Medulla oblongata (tissue), 1 donor: ENCODE measurements at regions not wholly inside any gene's neighbourhood (a gene's known extent, or its start where the extent isn't known, plus 50 kb on each side); places are given as distances from the start of the nearest gene placed in this dataset.
A peak's percentile ranks its signal among the peaks of the same experiment; 100 is the strongest.
"Not testable (repeated sequence)": the region's sequence is repeated elsewhere in the genome, so short reads cannot be mapped to it uniquely, and the experiment has no call there.

Source experiments
- DNase-seq: peaks from one replicate; pipeline ENCODE4 v3.0.0-alpha.2; 2015; ENCODE audit errors: extremely low spot score

- no peak for DNase-seq
These were observed 207.1 kb upstream of the ZNF32 start for GRCh38 chr10:43855667-43856210.

DNA sequence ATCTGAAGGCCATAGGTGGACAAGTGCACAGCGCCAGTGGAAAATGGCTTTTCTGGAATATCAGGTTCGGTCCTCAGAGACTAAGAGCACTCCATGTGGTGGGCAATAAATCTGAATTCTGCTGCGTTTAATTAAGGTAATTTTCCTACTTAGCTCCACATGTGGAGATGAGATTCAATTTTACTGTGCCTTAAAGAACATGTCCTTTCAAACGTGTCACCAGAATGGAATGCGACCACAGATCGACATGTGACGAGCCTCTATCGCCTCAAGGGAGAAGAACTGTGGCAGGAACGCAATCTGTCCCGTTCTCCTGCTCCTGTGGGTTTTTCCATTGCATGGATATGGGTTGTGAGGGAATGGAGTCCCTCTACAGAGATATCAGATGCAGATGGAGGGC lies 205.3 kb upstream of the ZNF32 start:
- no peak for DNase-seq

DNA sequence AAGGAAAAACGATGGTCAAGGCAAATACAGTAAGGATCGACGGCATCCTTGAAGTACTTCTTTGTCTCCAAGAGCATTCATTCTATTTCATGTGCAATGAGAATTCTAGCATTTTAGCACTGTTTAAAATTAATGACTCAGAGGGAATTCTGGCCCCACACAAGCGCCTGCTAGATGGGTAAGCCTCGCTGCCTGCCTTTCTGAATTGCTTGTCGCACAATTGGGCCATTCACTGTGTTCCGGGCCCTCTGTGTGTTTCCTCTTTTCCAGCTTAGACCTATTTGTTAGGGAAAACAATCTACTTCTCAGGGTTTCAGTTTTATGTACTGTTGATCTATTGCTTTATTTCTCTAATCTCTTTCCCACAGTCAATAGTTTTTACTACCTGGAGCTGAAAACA lies 204.7 kb upstream of the ZNF32 start:
- peak; percentile 36 for DNase-seq

- no peak for DNase-seq
These were observed 204.0 kb upstream of the ZNF32 start for GRCh38 chr10:43852644-43853214.

DNA sequence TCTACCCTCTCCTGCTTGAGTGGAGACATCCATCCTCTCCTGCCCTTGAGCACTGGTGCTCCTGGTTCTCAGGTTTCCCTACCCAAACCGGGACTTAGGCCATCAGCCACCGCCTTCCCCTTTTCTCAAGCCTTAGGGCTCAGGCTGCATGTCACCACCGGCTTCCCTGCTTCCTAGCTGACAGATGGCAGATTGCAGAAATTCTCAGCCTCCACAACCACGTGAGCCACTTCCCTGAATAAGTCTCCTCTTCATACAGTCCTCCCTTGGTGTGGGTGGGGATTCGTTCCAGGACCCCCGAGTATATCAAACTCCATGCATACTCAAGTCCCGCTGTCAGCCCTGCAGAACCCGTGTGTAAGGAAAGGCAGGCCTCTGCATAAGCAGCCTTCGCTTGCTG lies 203.5 kb upstream of the ZNF32 start:
- no peak for DNase-seq

DNA sequence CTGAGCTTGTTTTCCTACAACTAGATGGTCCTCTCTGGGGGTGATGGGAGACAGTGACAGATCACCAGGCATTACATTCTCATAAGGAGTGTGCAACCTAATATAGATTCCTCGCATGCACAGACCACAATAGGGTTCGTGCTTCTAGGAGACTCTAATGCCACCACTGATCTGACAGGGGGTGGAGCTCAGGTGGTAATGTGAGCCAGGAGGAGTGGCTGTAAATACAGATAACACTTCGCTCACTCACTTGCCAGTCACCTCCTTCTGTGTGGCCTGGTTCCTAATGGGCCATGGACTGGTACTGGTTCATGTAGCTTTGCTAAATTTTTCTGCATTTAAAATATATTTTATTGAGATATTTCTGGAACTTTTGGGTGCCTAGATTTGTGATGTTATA lies 202.3 kb upstream of the ZNF32 start:
- no peak for DNase-seq

GRCh38 chr10:43849551-43849950 lies 200.9 kb upstream of the ZNF32 start:
- DNase-seq = no peak

GRCh38 chr10:43846968-43847367 lies 198.3 kb upstream of the ZNF32 start:
- DNase-seq = no peak

- no peak for DNase-seq
These were observed 197.6 kb upstream of the ZNF32 start for GRCh38 chr10:43846187-43846680.

DNA sequence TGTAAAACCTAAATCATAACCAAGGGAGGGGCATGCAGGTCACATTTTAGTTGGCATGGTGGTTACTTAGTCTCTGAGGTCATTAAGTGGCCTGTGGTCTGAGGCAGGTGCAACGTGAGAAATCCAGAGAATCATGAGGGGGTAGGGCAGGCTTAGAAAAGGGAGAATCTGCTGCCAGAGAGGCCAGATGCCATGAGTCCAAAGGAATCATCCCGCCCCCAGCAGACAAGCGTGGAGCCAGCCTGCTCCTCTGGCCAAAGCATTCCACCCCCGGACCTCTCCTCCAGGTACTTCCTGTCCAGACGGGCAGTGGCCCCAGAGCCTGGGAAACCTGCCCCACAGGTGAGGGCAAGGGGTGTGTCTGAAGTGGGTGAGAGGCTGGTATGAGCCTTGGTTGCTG lies 196.4 kb upstream of the ZNF32 start:
- DNase-seq = no peak

DNA sequence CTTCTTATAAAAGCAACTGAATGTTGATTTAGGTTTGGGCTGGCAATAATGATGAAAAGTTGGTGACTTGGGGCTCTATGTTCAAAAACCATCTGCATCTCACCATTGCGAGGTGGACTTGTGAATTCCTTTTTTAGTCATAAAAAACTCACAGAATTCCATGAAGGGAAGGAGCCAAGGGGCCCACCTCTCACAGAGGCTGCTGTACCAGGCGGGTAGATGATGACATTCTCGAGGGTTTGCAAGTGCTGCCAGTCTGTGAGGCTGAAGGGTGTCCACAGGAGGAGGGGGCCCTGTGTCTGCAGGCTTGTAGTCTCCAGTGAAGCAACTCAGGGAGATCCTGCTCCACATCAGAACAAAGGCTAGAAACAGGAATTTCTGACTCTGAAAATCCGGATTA lies 195.5 kb upstream of the ZNF32 start:
- no peak for DNase-seq

DNA sequence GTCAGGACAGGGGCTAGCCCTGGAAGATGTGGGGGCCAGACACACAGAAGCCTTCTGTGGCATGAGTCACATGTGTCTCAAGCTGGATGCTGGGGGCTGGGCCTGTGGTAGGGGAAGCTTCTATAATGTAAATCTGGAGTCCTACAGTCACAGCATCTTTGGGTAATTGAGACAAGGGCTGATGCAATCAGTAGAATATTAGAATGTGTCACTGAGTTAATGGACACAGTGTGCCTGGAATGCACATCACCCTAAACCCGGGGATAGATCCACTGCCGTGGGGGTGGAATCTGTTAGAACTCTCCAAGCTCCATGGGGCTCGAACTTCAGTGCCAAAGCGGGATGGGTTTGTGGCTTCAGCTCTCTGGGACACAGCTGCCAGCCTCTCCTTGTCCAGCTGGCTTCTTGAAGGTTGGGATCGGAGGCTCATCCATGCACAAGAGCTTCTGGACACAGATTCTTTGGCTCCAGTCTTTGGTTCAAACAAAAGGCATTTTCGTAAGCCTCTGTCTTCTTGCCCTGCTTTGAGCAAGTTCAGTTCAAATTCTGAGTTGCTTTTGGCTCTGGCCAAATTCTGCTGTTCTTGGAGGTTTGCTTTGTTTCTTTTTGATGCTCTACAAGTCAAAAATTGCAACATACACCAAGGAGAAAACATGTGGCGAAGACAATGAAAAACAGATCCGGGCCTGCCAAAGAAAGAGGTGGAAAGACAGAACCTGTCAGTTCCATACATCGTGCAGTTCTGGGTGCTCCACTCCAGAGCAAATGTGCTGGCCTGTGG lies 194.8 kb upstream of the ZNF32 start:
- peak; percentile 75 for DNase-seq

DNA sequence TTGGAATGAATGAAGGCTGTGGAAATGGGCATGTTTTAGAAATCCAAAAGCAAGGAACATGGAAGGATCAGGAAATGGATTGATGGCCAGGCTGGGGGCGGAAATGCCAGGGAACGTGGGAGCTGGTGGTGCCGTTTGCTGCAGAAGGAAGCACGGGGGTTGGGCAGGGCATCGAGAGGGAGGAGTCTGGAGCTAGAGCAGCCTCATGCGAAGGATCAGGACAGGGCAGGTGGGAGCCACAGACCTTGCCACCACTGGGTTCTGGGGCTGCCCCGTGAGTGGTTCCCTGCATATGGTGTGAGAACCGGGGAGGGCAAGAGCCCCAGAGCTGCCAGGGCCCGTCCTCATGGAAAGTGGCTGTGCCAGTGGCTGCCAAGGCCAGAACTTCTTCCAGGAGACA lies 193.8 kb upstream of the ZNF32 start:
- no peak for DNase-seq

- no peak for DNase-seq
These were observed 193.4 kb upstream of the ZNF32 start for GRCh38 chr10:43842072-43842471.

- no peak for DNase-seq
These were observed 191.3 kb upstream of the ZNF32 start for GRCh38 chr10:43839973-43840372.

DNA sequence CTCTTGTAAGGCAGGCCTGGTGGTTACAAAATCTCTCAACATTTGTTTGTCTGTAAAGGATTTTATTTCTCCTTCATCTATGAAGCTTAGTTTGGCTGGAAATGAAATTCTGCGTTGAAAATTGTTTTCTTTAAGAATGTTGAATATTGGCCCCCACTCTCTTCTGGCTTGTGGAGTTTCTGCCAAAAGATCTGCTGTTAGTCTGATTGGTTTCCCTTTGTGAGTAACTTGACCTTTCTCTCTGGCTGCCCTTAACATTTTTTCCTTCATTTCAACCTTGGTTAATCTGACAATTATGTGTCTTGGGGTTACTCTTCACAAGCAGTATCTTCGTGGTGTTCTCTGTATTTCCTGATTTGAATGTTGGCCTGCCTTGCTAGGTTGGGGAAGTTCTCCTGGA lies 186.1 kb upstream of the ZNF32 start:
- DNase-seq = not testable (repeated sequence)

- DNase-seq = no peak
These were observed 179.2 kb upstream of the ZNF32 start for GRCh38 chr10:43827853-43828252.

DNA sequence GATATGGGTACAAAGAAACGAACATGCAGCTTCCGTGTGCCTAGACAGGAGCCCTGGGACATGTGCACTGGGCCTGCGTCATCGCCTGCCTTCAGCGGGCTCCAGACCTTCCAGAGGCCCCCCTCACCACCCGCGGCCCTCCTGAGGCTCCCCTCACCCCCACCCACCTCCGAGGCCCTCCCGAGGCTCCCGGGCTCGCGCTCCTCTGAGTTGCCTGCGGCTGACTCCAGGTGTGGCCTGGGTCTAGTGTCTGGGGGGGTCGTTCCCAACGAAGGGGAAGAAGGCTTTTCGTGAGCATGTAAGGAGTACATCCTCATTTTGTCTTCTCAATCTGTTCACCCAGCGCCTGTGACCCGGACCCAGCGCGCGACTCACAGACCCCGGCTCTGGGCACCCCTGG lies 177.3 kb upstream of the ZNF32 start:
- DNase-seq = no peak

GRCh38 chr10:43825421-43825820 lies 176.7 kb upstream of the ZNF32 start:
- no peak for DNase-seq

GRCh38 chr10:43824934-43825333 lies 176.3 kb upstream of the ZNF32 start:
- DNase-seq = peak; percentile 33

- DNase-seq = no peak
These were observed 174.2 kb upstream of the ZNF32 start for GRCh38 chr10:43822631-43823580.

DNA sequence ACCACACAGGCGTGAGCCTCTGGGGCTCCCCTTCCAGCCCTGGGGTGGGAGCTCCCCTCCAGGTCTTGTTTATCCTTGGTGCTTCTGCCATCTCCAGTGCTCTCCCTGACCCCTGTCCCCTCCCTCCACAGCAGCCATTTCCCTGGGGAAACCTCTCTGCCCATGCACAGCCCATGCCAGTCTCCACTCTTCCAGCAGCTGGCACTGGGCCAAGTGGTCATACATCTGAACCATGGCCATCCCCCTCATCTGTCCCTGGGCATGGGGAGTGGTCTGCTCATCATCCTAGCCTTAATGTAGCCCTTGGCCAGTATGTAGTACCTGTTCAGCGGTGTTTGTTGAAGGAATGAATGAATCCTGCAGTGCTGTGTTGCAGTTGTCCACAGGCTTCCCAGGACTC lies 172.4 kb upstream of the ZNF32 start:
- no peak for DNase-seq
